SK-N-SH treated with all-trans-retinoic acid at 6 μM for 48 hours (cell line): ENCODE measurements at regions not wholly inside any gene's neighbourhood (a gene's known extent, or its start where the extent isn't known, plus 50 kb on each side); places are given as distances from the start of the nearest gene placed in this dataset.

Source experiments
- ARNTL ChIP-seq: fragments of 450-650 bp; formaldehyde crosslinking; IDR thresholded peaks from 2 replicates; pipeline ENCODE4 v1.5.0; 2020; ENCODE audit warnings: low read depth, mild to moderate bottlenecking, moderate library complexity, borderline replicate concordance
- CSDC2 ChIP-seq: fragments of 250-450 bp; sonication (Bioruptor Pico); IDR thresholded peaks from 2 replicates; pipeline ENCODE4 v1.5.0; 2020; ENCODE audit warnings: mild to moderate bottlenecking, moderate library complexity

GRCh38 chr5:110017854-110018253 is 328.1 kb downstream of the MAN2A1 start:
- TF ChIP-seq ARNTL = no peak
- no peak for TF ChIP-seq CSDC2 (CRISPR knock-in tag)
